ENCODE measurements at regions not wholly inside any gene's neighbourhood (a gene's known extent, or its start where the extent isn't known, plus 50 kb on each side); places are given as distances from the start of the nearest gene placed in this dataset.

GRCh38 chr14:40269436-40269835 lies 837.2 kb upstream of the FBXO33 start:
- 94% methylated on average over 2 of the region's 2 CpGs for WGBS (ENCODE audit: insufficient coverage)
- Histone ChIP-seq H3K9me3 (ENCODE audit: control insufficient read depth, insufficient read depth, low read length) (no peaks in the 10 kb centered on the region), H3K36me3 (ENCODE audit: control insufficient read depth, insufficient read depth, low read length) (no peaks in the 10 kb centered on the region), H3K27ac (ENCODE audit: low read length) (no peak overlapping the region), H3K4me1 (ENCODE audit: control insufficient read depth, insufficient read depth, low read length) (no peaks in the 10 kb centered on the region), H3K27me3 (ENCODE audit: control insufficient read depth, insufficient read depth, low read length) (no peaks in the 10 kb centered on the region), H3K4me3 (ENCODE audit: low read length) (no peak overlapping the region)
- no peak for TF ChIP-seq CTCF (IDR thresholded peaks at IDR 0.05)
- DNase-seq (no peak), ATAC-seq (no peak)
- H3K36me3 Mint-ChIP-seq: no peaks in the 10 kb centered on the region
- H3K4me3 Mint-ChIP-seq: no peak overlapping the region
- no peak overlapping the region for H3K27ac Mint-ChIP-seq
- peaks cover 3 to 7% of the 10 kb centered on the region in 2 donors for H3K9me3 Mint-ChIP-seq
- no peaks in the 10 kb centered on the region for H3K4me1 Mint-ChIP-seq
- no peaks in the 10 kb centered on the region for H3K27me3 Mint-ChIP-seq (ENCODE audit: low read depth in 2 of 2)
- intact Hi-C loops (cut with micrococcal nuclease): no loop called here

- no peak for TF ChIP-seq CTCF (IDR thresholded peaks at IDR 0.05)
- ATAC-seq (no peak), DNase-seq (no peak)
- Histone ChIP-seq H3K27me3 (ENCODE audit: control insufficient read depth, insufficient read depth, low read length) (no peaks in the 10 kb centered on the region), H3K4me3 (ENCODE audit: low read length) (no peak overlapping the region), H3K9me3 (ENCODE audit: control insufficient read depth, insufficient read depth, low read length) (no peaks in the 10 kb centered on the region), H3K36me3 (ENCODE audit: control insufficient read depth, insufficient read depth, low read length) (no peaks in the 10 kb centered on the region), H3K4me1 (ENCODE audit: control insufficient read depth, insufficient read depth, low read length) (no peaks in the 10 kb centered on the region), H3K27ac (ENCODE audit: low read length) (no peak overlapping the region)
- Mint-ChIP-seq H3K27ac (no peak overlapping the region), H3K36me3 (no peaks in the 10 kb centered on the region), H3K9me3 (peaks cover 2 to 7% of the 10 kb centered on the region in 2 donors), H3K4me1 (no peaks in the 10 kb centered on the region), H3K4me3 (no peak overlapping the region), H3K27me3 (ENCODE audit: low read depth in 2 of 2) (no peaks in the 10 kb centered on the region)
- 80% methylated on average over 1 of the region's 2 CpGs for WGBS (ENCODE audit: insufficient coverage)
- intact Hi-C loops (cut with micrococcal nuclease): no loop called here
These were observed 836.0 kb upstream of the FBXO33 start for GRCh38 chr14:40268236-40268635.

GRCh38 chr14:40265096-40265495 lies 832.9 kb upstream of the FBXO33 start:
- intact Hi-C loops (cut with micrococcal nuclease): no loop called here
- ATAC-seq: no peak
- H3K27me3 ChIP-seq (ENCODE audit: control insufficient read depth, insufficient read depth, low read length): no peaks in the 10 kb centered on the region

More at GRCh38 chr14:40265096-40265495, 832.9 kb upstream of the FBXO33 start:
- Histone ChIP-seq H3K36me3 (ENCODE audit: control insufficient read depth, insufficient read depth, low read length) (no peaks in the 10 kb centered on the region), H3K27ac (ENCODE audit: low read length) (no peak overlapping the region), H3K4me3 (ENCODE audit: low read length) (no peak overlapping the region), H3K4me1 (ENCODE audit: control insufficient read depth, insufficient read depth, low read length) (no peaks in the 10 kb centered on the region), H3K9me3 (ENCODE audit: control insufficient read depth, insufficient read depth, low read length) (no peaks in the 10 kb centered on the region)
- no peak for TF ChIP-seq CTCF (IDR thresholded peaks at IDR 0.05)
- H3K27me3 Mint-ChIP-seq (ENCODE audit: low read depth in 2 of 2): no peaks in the 10 kb centered on the region
- no peak overlapping the region for H3K4me3 Mint-ChIP-seq
- H3K36me3 Mint-ChIP-seq: no peaks in the 10 kb centered on the region
- no peak overlapping the region for H3K27ac Mint-ChIP-seq
- WGBS (ENCODE audit: insufficient coverage): 60% methylated on average over 1 of the region's 1 CpG
- peaks cover 5 to 7% of the 10 kb centered on the region in 2 donors for H3K9me3 Mint-ChIP-seq
- no peaks in the 10 kb centered on the region for H3K4me1 Mint-ChIP-seq
- DNase-seq: no peak
